OCI-LY3 (cell line): ENCODE measurements at regions not wholly inside any gene's neighbourhood (a gene's known extent, or its start where the extent isn't known, plus 50 kb on each side); places are given as distances from the start of the nearest gene placed in this dataset.

Experiments
- H2AFZ ChIP-seq: fragments of 200-600, 300-600 bp; shearing (Covaris generic); 2 replicates; pipeline ENCODE4 v1.6.0; 2014; ENCODE audit warnings: antibody characterized with exemption, low read depth, low read length
- H3K27ac ChIP-seq: fragments of 200-600, 300-600 bp; sonication (generic); 2 replicates; pipeline ENCODE4 v1.5.1; 2014; ENCODE audit warnings: mild to moderate bottlenecking, low read length, moderate library complexity, mixed read lengths
- H3K27me3 ChIP-seq: fragments of 200-600, 300-600 bp; sonication (generic); 2 replicates; pipeline ENCODE4 v1.6.1; 2014; ENCODE audit warnings: low read depth, low read length, mixed read lengths
- H3K36me3 ChIP-seq: fragments of 200-600, 300-600 bp; sonication (generic); replicated peaks from 2 replicates; pipeline ENCODE3; 2014; ENCODE audit warnings: low read depth, low read length, mixed read lengths
- H3K4me1 ChIP-seq: fragments of 300-600, 200-600 bp; sonication (generic); 2 replicates; pipeline ENCODE4 v1.6.1; 2014; ENCODE audit warnings: low read length, mixed read lengths
- H3K4me2 ChIP-seq: fragments of 200-600, 300-600 bp; sonication (generic); 2 replicates; pipeline ENCODE4 v1.6.1; 2014; ENCODE audit warnings: low read length, mixed read lengths
- H3K4me3 ChIP-seq: fragments of 300-600, 200-600 bp; sonication (generic); 2 replicates; pipeline ENCODE4 v1.5.1; 2014; ENCODE audit warnings: antibody characterized with exemption, mild to moderate bottlenecking, low read length, moderate library complexity
- H3K79me2 ChIP-seq: fragments of 300-600, 200-600 bp; shearing (Covaris generic); 2 replicates; pipeline ENCODE4 v1.6.1; 2014; ENCODE audit warnings: mild to moderate bottlenecking, low read length, mixed read lengths
- H3K9ac ChIP-seq: fragments of 300-600, 200-600 bp; shearing (Covaris generic); 2 replicates; pipeline ENCODE4 v1.6.0; 2014; ENCODE audit warnings: mild to moderate bottlenecking, low read length, moderate library complexity
- H3K9me3 ChIP-seq: fragments of 200-600, 300-600 bp; shearing (Covaris generic); 2 replicates; pipeline ENCODE4 v1.6.1; 2014; ENCODE audit warnings: low read length, mixed read lengths; ENCODE audit not compliant: insufficient read depth
- H4K20me1 ChIP-seq: fragments of 200-600, 300-600 bp; sonication (generic); 2 replicates; pipeline ENCODE4 v1.6.1; 2016; ENCODE audit warnings: low read length, mixed read lengths; ENCODE audit not compliant: insufficient read depth
- EZH2phosphoT487 ChIP-seq: fragments of 200-600 bp; shearing (Covaris generic); IDR thresholded peaks from 2 replicates; pipeline ENCODE4 v1.6.1; 2018; ENCODE audit warnings: antibody characterized with exemption, mixed run types, low read depth
- TF ChIP-seq, protein P1 (sequence below): fragments of 200-600, 300-600 bp; sonication (generic); IDR thresholded peaks from 2 replicates; pipeline ENCODE4 v1.5.1; 2014; ENCODE audit warnings: antibody characterized with exemption, low read length, low read depth

DNA sequence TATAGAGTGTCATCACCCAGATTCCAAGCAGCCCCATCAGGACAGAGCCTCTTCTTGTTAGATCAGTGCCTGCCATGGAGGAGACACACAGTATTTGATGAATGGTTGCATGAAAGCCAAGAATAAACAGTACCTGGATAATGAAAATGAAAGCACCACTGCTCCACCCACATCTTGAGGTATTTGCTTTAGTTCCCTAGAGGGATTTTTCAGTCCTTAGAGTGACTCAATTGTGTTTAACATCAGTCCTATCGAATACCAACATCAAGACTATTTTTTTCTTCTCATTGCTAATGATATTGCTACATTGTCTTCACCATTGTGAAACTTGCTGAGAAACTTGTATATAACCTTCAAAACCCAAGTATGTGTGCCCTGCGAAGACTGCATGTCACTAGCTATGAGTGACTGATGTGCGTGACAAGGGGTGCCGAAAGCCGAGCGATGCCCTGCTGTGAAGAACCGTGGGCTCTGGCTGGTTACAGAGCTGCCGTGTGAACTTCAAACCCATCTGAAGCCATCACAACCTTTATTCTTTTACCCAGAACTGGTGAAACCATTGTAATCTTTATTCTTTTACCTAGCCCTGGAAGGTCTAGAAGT is 211.3 kb upstream of the FAT1 start:
- Histone ChIP-seq H3K4me3 (no peak overlapping the region), H3K9ac (no peak overlapping the region), H2AFZ (no peak overlapping the region), H3K36me3 (no peaks in the 10 kb centered on the region), H3K9me3 (no peaks in the 10 kb centered on the region), H3K27ac (no peak overlapping the region), H3K27me3 (no peaks in the 10 kb centered on the region), H4K20me1 (no peaks in the 10 kb centered on the region), H3K79me2 (no peaks in the 10 kb centered on the region), H3K4me1 (no peaks in the 10 kb centered on the region), H3K4me2 (no peak overlapping the region)
- no peak for TF ChIP-seq EZH2phosphoT487
- TF ChIP-seq, protein P1, sequence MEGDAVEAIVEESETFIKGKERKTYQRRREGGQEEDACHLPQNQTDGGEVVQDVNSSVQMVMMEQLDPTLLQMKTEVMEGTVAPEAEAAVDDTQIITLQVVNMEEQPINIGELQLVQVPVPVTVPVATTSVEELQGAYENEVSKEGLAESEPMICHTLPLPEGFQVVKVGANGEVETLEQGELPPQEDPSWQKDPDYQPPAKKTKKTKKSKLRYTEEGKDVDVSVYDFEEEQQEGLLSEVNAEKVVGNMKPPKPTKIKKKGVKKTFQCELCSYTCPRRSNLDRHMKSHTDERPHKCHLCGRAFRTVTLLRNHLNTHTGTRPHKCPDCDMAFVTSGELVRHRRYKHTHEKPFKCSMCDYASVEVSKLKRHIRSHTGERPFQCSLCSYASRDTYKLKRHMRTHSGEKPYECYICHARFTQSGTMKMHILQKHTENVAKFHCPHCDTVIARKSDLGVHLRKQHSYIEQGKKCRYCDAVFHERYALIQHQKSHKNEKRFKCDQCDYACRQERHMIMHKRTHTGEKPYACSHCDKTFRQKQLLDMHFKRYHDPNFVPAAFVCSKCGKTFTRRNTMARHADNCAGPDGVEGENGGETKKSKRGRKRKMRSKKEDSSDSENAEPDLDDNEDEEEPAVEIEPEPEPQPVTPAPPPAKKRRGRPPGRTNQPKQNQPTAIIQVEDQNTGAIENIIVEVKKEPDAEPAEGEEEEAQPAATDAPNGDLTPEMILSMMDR = no peak

DNA sequence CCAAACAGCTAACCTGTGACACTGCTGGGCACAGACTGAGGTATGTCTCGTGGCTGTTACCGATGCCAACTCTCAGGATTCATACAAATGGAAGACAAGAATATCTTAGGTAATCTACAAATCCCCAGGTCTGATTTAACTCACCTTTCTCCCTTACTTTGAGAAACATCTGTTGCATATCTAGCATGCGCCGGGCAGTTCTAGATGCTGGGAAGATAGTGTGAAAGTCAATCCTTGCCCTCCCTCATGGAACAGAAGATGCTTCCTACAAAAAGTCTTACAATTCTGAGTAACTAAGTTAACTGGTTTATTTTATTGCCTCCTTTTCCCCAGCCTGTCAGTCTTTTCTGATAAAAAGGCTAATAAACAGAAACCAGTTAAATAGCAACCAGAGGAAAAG is 212.2 kb upstream of the FAT1 start:
- Histone ChIP-seq H3K4me1 (no peaks in the 10 kb centered on the region), H3K9ac (no peak overlapping the region), H3K27ac (no peak overlapping the region), H3K9me3 (no peaks in the 10 kb centered on the region), H3K36me3 (no peaks in the 10 kb centered on the region), H3K27me3 (no peaks in the 10 kb centered on the region), H3K4me2 (no peak overlapping the region), H2AFZ (no peak overlapping the region), H3K79me2 (no peaks in the 10 kb centered on the region), H4K20me1 (no peaks in the 10 kb centered on the region), H3K4me3 (no peak overlapping the region)
- TF ChIP-seq, protein P1 = no peak
- TF ChIP-seq EZH2phosphoT487 = no peak

DNA sequence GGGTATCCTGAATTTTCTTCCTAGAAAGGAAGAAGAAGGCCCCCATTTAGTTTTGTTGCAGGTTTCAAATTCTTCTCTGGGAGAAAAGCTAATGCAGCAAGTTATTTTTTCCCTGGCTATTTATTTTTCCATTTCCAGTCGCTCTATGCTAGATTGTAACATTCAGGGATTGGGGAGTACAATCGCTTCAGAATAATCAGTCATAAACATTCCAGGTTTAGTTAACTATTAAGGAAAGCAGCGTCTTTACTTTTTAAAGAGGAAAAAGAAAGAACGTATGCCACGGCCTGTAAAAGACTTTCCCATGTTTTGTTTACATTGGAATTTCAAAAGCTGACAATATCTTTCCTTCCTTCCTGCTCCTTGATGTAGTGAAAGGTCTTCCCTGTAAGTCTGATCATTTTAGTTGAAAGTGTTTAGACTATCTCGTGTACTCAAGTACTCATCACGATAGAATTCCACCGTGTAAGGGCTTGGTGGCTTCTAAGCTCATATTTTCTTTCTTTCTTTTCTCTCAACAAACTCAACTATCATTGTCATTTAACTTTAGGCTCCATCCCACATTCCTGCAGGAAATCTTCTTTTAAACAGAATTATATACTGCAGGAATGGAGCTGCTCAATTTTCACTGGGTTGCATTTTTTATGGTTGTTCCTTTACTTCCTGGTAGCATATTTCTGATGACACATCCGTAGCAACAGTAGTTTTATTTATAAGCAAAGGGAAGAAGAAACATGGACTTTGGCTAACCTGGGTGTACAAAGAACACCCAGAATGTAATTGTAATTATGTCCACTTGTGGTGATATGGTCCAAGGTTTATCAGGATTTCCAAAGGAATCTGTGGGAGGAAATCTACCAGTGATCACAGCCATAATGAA is 213.1 kb upstream of the FAT1 start:
- no peaks in the 10 kb centered on the region for H3K4me1 ChIP-seq
- H3K4me3 ChIP-seq = no peak overlapping the region
- H3K36me3 ChIP-seq = no peaks in the 10 kb centered on the region
- H2AFZ ChIP-seq = no peak overlapping the region
- no peaks in the 10 kb centered on the region for H3K27me3 ChIP-seq
- no peak overlapping the region for H3K9ac ChIP-seq
- H3K27ac ChIP-seq = no peak overlapping the region
- TF ChIP-seq EZH2phosphoT487 = no peak
- TF ChIP-seq, protein P1 = no peak
- H4K20me1 ChIP-seq = no peaks in the 10 kb centered on the region
- H3K79me2 ChIP-seq = no peaks in the 10 kb centered on the region
- H3K4me2 ChIP-seq = no peak overlapping the region
- H3K9me3 ChIP-seq = no peaks in the 10 kb centered on the region

DNA sequence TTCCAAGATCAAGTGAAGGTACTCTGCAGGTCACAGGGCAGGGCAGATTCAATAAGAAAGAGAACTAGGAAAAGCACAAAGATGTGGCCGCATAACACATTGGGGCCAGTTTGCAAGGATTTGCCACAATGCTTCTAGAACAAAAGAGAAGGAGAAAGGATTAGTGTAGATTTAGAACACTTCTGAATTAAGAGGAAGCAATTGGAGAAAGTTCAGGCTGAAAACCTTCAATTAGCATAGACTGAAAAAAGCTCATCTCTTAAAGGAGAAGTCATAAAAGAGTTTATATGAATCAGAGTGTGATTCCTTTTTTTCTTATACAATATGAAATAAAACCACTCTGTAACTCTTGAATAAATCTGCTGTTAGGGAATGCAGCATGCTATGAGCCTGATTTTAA is 215.6 kb upstream of the FAT1 start:
- no peak for TF ChIP-seq EZH2phosphoT487

More for the DNA sequence above, 215.6 kb upstream of the FAT1 start:
- Histone ChIP-seq H3K9me3 (no peaks in the 10 kb centered on the region), H3K79me2 (no peaks in the 10 kb centered on the region), H3K27ac (no peak overlapping the region), H3K27me3 (no peaks in the 10 kb centered on the region), H3K4me1 (no peaks in the 10 kb centered on the region), H3K9ac (no peak overlapping the region), H4K20me1 (no peaks in the 10 kb centered on the region), H3K4me2 (no peak overlapping the region), H3K4me3 (no peak overlapping the region), H3K36me3 (no peaks in the 10 kb centered on the region), H2AFZ (no peak overlapping the region)
